ENCODE measurements at regions not wholly inside any gene's neighbourhood (a gene's known extent, or its start where the extent isn't known, plus 50 kb on each side); places are given as distances from the start of the nearest gene placed in this dataset.
A peak's percentile ranks its signal among the peaks of the same experiment; 100 is the strongest.

DNA sequence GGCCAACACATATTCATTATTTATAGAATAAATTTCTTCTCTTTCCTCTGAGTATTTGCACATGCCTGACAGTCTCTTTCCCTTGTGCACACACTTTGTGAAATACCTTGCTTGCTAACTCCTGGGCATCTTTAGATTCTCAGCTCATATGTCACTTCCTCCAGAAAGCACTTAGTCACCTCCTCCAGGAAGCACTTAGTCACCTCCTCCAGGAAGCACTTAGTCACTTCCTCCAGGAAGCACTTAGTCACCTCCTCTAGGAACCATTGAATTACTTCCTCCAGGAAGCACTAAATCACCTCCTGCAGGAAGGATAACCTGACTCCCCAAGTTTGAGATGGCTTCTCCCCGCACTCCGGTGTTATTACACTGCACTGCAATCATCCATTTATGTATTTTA lies 462.5 kb upstream of the EEF2KMT start:
- H3K9me3 ChIP-seq (ENCODE audit: control insufficient read depth in 1 of 2, insufficient read depth in 1 of 2, low read depth in 1 of 2, low read length in 2 of 2): no peaks in the 10 kb centered on the region
- BruUV-seq (replicated peaks): no TSS peak
- ChIA-PET POLR2A (no interaction called here), RAD21 (ENCODE audit: low non-redundant PET in 1 of 2, low total read pairs in 2 of 2, uncharacterized antibody in 2 of 2, unreplicated experiment in 2 of 2) (no interaction called here), CTCF (no interaction called here)
- peaks cover 0 to 15% of the 10 kb centered on the region in 2 experiments; a peak in 3 of 4 replicates for H3K4me1 ChIP-seq (ENCODE audit: control insufficient read depth in 1 of 2, insufficient read depth in 2 of 2, low read length in 2 of 2)
- peak; percentile 29 for DNase-seq (ENCODE audit: low read depth, low spot score)
- H3K36me3 ChIP-seq (ENCODE audit: control insufficient read depth in 1 of 2, insufficient read depth in 2 of 2, low read length in 2 of 2): no peaks in the 10 kb centered on the region
- intact Hi-C loops (cut with micrococcal nuclease): loop anchor here (5.0 kb wide), 1 partner anchor 38 kb away; no protein-coding TSS in a partner anchor
- peak overlapping the region in 1 of 2 experiments; percentile 36; a peak in 2 of 4 replicates for H3K4me3 ChIP-seq (replicated peaks in 1 of 2; ENCODE audit: low read depth in 1 of 2, low read length in 2 of 2)
- H3K9me2 ChIP-seq (ENCODE audit: insufficient read depth): no peaks in the 10 kb centered on the region
- peak overlapping the region; percentile 35 for H3K4me2 ChIP-seq (ENCODE audit: low read length)
- H3K27me3 ChIP-seq (ENCODE audit: insufficient read depth, low read length): no peaks in the 10 kb centered on the region
- ATAC-seq: peak; percentile 52
- H2AFZ ChIP-seq (ENCODE audit: low read depth, low read length, poor library complexity, severe bottlenecking): no peak overlapping the region
- no peaks in the 10 kb centered on the region for H4K20me1 ChIP-seq (ENCODE audit: insufficient read depth)
- H3K9ac ChIP-seq (ENCODE audit: low read length): no peak overlapping the region
- peak overlapping the region; percentile 43; the same call in 1 of the 2 replicates for H3K27ac ChIP-seq (ENCODE audit: low read depth, low read length)
- no peaks in the 10 kb centered on the region for H3K79me2 ChIP-seq (ENCODE audit: insufficient read depth, low read length)
- TF ChIP-seq POLR2A (IDR thresholded peaks at IDR 0.05; ENCODE audit: borderline replicate concordance, extremely low read depth, insufficient read depth, insufficient read length) (no peak), ZNF274 (IDR thresholded peaks at IDR 0.05; ENCODE audit: low read depth, low read length) (no peak), JUND (IDR thresholded peaks at IDR 0.05) (peak; percentile 45), EZH2 (IDR thresholded peaks at IDR 0.05) (no peak), POLR2AphosphoS5 (IDR thresholded peaks at IDR 0.05; ENCODE audit: low read depth, low read length) (no peak), FOSL1 (IDR thresholded peaks at IDR 0.05; ENCODE audit: low read depth) (peak; percentile 73), CBX3 (IDR thresholded peaks at IDR 0.05; ENCODE audit: low read depth) (no peak), RAD21 (IDR thresholded peaks at IDR 0.05; ENCODE audit: low read depth) (no peak), EGR1 (IDR thresholded peaks at IDR 0.05; ENCODE audit: low read depth) (no peak), SP1 (IDR thresholded peaks at IDR 0.05; ENCODE audit: low read depth) (peak; percentile 32; the same call in 1 of the 2 replicates), ZFX (IDR thresholded peaks at IDR 0.05) (no peak), TCF7L2 (IDR thresholded peaks at IDR 0.05; ENCODE audit: borderline replicate concordance, extremely low read depth, insufficient read depth, insufficient read length) (no peak), EZH2phosphoT487 (IDR thresholded peaks at IDR 0.05; ENCODE audit: borderline replicate concordance) (no peak), YY1 (IDR thresholded peaks at IDR 0.05; ENCODE audit: extremely low read depth, insufficient replicate concordance, low read depth, low read length) (no peak), CEBPB (IDR thresholded peaks at IDR 0.05; ENCODE audit: low read depth) (no peak), SIN3A (IDR thresholded peaks at IDR 0.05; ENCODE audit: low read depth) (no peak), ELF1 (IDR thresholded peaks at IDR 0.05; ENCODE audit: borderline replicate concordance, low read depth) (peak; percentile 37)
- TF ChIP-seq, protein P1, sequence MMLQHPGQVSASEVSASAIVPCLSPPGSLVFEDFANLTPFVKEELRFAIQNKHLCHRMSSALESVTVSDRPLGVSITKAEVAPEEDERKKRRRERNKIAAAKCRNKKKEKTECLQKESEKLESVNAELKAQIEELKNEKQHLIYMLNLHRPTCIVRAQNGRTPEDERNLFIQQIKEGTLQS (IDR thresholded peaks at IDR 0.05): no peak
- TF ChIP-seq, protein P2, sequence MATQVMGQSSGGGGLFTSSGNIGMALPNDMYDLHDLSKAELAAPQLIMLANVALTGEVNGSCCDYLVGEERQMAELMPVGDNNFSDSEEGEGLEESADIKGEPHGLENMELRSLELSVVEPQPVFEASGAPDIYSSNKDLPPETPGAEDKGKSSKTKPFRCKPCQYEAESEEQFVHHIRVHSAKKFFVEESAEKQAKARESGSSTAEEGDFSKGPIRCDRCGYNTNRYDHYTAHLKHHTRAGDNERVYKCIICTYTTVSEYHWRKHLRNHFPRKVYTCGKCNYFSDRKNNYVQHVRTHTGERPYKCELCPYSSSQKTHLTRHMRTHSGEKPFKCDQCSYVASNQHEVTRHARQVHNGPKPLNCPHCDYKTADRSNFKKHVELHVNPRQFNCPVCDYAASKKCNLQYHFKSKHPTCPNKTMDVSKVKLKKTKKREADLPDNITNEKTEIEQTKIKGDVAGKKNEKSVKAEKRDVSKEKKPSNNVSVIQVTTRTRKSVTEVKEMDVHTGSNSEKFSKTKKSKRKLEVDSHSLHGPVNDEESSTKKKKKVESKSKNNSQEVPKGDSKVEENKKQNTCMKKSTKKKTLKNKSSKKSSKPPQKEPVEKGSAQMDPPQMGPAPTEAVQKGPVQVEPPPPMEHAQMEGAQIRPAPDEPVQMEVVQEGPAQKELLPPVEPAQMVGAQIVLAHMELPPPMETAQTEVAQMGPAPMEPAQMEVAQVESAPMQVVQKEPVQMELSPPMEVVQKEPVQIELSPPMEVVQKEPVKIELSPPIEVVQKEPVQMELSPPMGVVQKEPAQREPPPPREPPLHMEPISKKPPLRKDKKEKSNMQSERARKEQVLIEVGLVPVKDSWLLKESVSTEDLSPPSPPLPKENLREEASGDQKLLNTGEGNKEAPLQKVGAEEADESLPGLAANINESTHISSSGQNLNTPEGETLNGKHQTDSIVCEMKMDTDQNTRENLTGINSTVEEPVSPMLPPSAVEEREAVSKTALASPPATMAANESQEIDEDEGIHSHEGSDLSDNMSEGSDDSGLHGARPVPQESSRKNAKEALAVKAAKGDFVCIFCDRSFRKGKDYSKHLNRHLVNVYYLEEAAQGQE (IDR thresholded peaks at IDR 0.05; ENCODE audit: low read depth): no peak
- TF ChIP-seq, protein P3, sequence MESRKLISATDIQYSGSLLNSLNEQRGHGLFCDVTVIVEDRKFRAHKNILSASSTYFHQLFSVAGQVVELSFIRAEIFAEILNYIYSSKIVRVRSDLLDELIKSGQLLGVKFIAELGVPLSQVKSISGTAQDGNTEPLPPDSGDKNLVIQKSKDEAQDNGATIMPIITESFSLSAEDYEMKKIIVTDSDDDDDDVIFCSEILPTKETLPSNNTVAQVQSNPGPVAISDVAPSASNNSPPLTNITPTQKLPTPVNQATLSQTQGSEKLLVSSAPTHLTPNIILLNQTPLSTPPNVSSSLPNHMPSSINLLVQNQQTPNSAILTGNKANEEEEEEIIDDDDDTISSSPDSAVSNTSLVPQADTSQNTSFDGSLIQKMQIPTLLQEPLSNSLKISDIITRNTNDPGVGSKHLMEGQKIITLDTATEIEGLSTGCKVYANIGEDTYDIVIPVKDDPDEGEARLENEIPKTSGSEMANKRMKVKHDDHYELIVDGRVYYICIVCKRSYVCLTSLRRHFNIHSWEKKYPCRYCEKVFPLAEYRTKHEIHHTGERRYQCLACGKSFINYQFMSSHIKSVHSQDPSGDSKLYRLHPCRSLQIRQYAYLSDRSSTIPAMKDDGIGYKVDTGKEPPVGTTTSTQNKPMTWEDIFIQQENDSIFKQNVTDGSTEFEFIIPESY (IDR thresholded peaks at IDR 0.05; ENCODE audit: extremely low read depth, insufficient replicate concordance, low read length): no peak
- TF ChIP-seq, protein P4, sequence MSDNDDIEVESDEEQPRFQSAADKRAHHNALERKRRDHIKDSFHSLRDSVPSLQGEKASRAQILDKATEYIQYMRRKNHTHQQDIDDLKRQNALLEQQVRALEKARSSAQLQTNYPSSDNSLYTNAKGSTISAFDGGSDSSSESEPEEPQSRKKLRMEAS (IDR thresholded peaks at IDR 0.05): no peak
- TF ChIP-seq, protein P5, sequence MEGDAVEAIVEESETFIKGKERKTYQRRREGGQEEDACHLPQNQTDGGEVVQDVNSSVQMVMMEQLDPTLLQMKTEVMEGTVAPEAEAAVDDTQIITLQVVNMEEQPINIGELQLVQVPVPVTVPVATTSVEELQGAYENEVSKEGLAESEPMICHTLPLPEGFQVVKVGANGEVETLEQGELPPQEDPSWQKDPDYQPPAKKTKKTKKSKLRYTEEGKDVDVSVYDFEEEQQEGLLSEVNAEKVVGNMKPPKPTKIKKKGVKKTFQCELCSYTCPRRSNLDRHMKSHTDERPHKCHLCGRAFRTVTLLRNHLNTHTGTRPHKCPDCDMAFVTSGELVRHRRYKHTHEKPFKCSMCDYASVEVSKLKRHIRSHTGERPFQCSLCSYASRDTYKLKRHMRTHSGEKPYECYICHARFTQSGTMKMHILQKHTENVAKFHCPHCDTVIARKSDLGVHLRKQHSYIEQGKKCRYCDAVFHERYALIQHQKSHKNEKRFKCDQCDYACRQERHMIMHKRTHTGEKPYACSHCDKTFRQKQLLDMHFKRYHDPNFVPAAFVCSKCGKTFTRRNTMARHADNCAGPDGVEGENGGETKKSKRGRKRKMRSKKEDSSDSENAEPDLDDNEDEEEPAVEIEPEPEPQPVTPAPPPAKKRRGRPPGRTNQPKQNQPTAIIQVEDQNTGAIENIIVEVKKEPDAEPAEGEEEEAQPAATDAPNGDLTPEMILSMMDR (IDR thresholded peaks at IDR 0.05 in 2 of 3, conservative IDR thresholded peaks at IDR 0.05 in 1 of 3; ENCODE audit: borderline replicate concordance in 1 of 3, insufficient read depth in 1 of 3, low read depth in 2 of 3, low read length in 2 of 3): no peak
